ENCODE measurements at regions not wholly inside any gene's neighbourhood (a gene's known extent, or its start where the extent isn't known, plus 50 kb on each side); places are given as distances from the start of the nearest gene placed in this dataset.

DNA sequence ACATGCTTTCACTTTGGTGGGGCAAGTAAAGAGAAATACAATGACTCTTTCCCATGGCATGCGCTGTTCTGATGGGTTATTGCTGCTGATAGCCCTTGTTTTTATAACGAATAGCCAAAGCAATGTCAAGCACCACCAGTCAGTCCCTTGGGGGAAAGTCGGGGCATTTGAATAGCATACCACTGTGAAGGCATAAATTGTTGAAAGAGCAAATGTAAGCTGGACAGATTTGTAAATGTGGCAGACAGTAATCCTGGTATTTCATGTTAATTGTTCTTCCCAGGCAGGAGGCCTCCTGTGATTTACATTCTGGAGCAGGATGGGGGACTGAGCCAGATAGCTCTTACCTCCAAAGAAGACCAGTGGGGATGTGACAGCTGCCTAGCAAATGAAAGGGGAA, 293.3 kb downstream of the ADRA2A start:
- Histone ChIP-seq H3K9ac (replicated peaks in 1 of 4; ENCODE audit: extremely low read depth in 1 of 4, low read depth in 3 of 4, low read length in 3 of 4) (no peak overlapping the region), H3K14ac (ENCODE audit: insufficient read length) (no peak overlapping the region), H3K79me2 (ENCODE audit: control insufficient read depth in 1 of 2, insufficient read depth in 2 of 2, low read length in 2 of 2) (no peaks in the 10 kb centered on the region), H3K36me3 (ENCODE audit: control insufficient read depth in 2 of 4, insufficient read depth in 4 of 4, low read length in 3 of 4) (no peaks in the 10 kb centered on the region), H3K79me1 (ENCODE audit: low read depth, low read length) (no peaks in the 10 kb centered on the region), H4K5ac (ENCODE audit: insufficient read length, low read depth, low read length) (no peak overlapping the region), H3K9me3 (ENCODE audit: insufficient read depth in 2 of 2, low read depth in 1 of 2, low read length in 1 of 2) (no peaks in the 10 kb centered on the region), H2AK5ac (ENCODE audit: low read depth, low read length) (no peak overlapping the region), H3K27ac (ENCODE audit: low read depth, low read length) (no peak overlapping the region), H2AFZ (ENCODE audit: low read length) (no peak overlapping the region), H3K23ac (ENCODE audit: insufficient read length) (no peak overlapping the region), H3K4me3 (ENCODE audit: extremely low read depth in 1 of 4, insufficient read depth in 2 of 4, low read depth in 3 of 4, low read length in 4 of 4) (no peak overlapping the region), H4K8ac (ENCODE audit: extremely low read depth, insufficient read depth, low read length) (no peak overlapping the region), H3K18ac (ENCODE audit: extremely low read depth, low read length) (no peak overlapping the region), H2BK120ac (replicated peaks; ENCODE audit: low read depth, low read length) (no peak overlapping the region), H2BK20ac (ENCODE audit: low read length) (no peak overlapping the region), H3K4me1 (replicated peaks in 1 of 4; ENCODE audit: control insufficient read depth in 3 of 4, insufficient read depth in 4 of 4, low read length in 3 of 4) (peaks cover 0 to 4% (median 1%) of the 10 kb centered on the region in 4 experiments; a peak in 2 of 7 replicates), H3K4me2 (ENCODE audit: insufficient read depth in 1 of 2, low read depth in 2 of 2, low read length in 2 of 2) (peak overlapping the region; percentile 30 to 33; a peak in 3 of 4 replicates), H3K27me3 (replicated peaks in 1 of 4; ENCODE audit: control insufficient read depth in 3 of 4, extremely low read depth in 1 of 4, insufficient read depth in 3 of 4, low read length in 3 of 4) (peaks cover 0 to 1% (median 0%) of the 10 kb centered on the region in 4 experiments; a peak in 1 of 7 replicates), H2BK15ac (ENCODE audit: low read length) (no peak overlapping the region), H3K56ac (replicated peaks; ENCODE audit: insufficient read length, low read depth, low read length) (no peak overlapping the region), H4K20me1 (replicated peaks in 1 of 2; ENCODE audit: control insufficient read depth in 1 of 2, insufficient read depth in 2 of 2, low read length in 2 of 2) (no peaks in the 10 kb centered on the region), H4K91ac (replicated peaks; ENCODE audit: insufficient read length, low read length) (no peak overlapping the region), H2BK12ac (ENCODE audit: low read depth, low read length) (no peak overlapping the region), H3K23me2 (ENCODE audit: low read depth, low read length) (no peaks in the 10 kb centered on the region), H3K4ac (replicated peaks; ENCODE audit: insufficient read length, low read depth, low read length) (no peak overlapping the region), H2BK5ac (ENCODE audit: low read depth, low read length) (no peak overlapping the region)
- POLR2A ChIA-PET (ENCODE audit: partially characterized antibody): no interaction called here
- CTCF ChIA-PET (ENCODE audit: partially characterized antibody): interaction anchor here (1.2 kb wide), 1 partner anchor 229 kb away, joined by 3 read pairs; no protein-coding TSS in a partner anchor
- DNase-seq (ENCODE audit: low read depth in 1 of 2, low spot score in 2 of 2) (peak in 1 of 2 experiments; percentile 29), FAIRE-seq (peak; percentile 74)
- 32% methylated on average over 3 of the region's 3 CpGs; no CpG with 5 or more reads in 1 of the 2 experiments for WGBS, 2 experiments (ENCODE audit: extremely low coverage in 1 of 2, insufficient coverage in 1 of 2, insufficient read length in 1 of 2, insufficient replicate concordance in 2 of 2, low coverage in 1 of 2, low lambda C conversion rate in 2 of 2, missing lambda C conversion rate in 1 of 2)
- TF ChIP-seq TAF7 (optimal IDR thresholded peaks at IDR 0.05; ENCODE audit: borderline replicate concordance, low read depth, low read length) (no peak), RNF2 (IDR thresholded peaks at IDR 0.05; ENCODE audit: borderline replicate concordance, low read depth, low read length, missing control alignments, poor library complexity, severe bottlenecking) (no peak)
- TF ChIP-seq, protein P1, sequence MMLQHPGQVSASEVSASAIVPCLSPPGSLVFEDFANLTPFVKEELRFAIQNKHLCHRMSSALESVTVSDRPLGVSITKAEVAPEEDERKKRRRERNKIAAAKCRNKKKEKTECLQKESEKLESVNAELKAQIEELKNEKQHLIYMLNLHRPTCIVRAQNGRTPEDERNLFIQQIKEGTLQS (IDR thresholded peaks at IDR 0.05; ENCODE audit: insufficient read depth, low read depth, low read length): no peak

All from H1 (cell line).